Osteoblast (primary cell): ENCODE measurements at regions not wholly inside any gene's neighbourhood (a gene's known extent, or its start where the extent isn't known, plus 50 kb on each side); places are given as distances from the start of the nearest gene placed in this dataset.

ENCODE experiments used
- DNase-seq: peaks from one replicate; pipeline ENCODE4 v3.0.0; 2011; ENCODE audit warnings: low spot score, mixed read lengths; ENCODE audit not compliant: insufficient read length; ENCODE audit errors: missing footprints
- H2AFZ ChIP-seq: 2 replicates; pipeline ENCODE4 v1.6.0; 2011; ENCODE audit warnings: mild to moderate bottlenecking, low read length
- H3K27ac ChIP-seq: 2 replicates; pipeline ENCODE4 v1.5.1; 2011; ENCODE audit warnings: mild to moderate bottlenecking, low read depth, low read length, moderate library complexity
- H3K27me3 ChIP-seq: 2 replicates; pipeline ENCODE4 v1.6.0; 2012; ENCODE audit warnings: mild to moderate bottlenecking, control low read depth, inconsistent platforms, low read length, moderate library complexity; ENCODE audit not compliant: insufficient read depth
- H3K36me3 ChIP-seq: 2 replicates; pipeline ENCODE4 v1.5.1; 2011; ENCODE audit warnings: mild to moderate bottlenecking, low read length, control low read depth, moderate library complexity; ENCODE audit not compliant: insufficient read depth
- H3K4me1 ChIP-seq: 2 replicates; pipeline ENCODE4 v1.5.1; 2011; ENCODE audit warnings: mild to moderate bottlenecking, low read length, control low read depth, moderate library complexity; ENCODE audit not compliant: insufficient read depth
- H3K4me2 ChIP-seq: 2 replicates; pipeline ENCODE4 v1.6.0; 2011; ENCODE audit warnings: mild to moderate bottlenecking, low read length; ENCODE audit not compliant: insufficient read depth
- H3K4me3 ChIP-seq: fragments of 200-600 bp; sonication (generic); 3 replicates; pipeline ENCODE4 v1.5.1; 2012; ENCODE audit warnings: mild to moderate bottlenecking, low read length, inconsistent platforms; ENCODE audit not compliant: insufficient read depth
- H3K79me2 ChIP-seq: 2 replicates; pipeline ENCODE4 v1.6.0; 2012; ENCODE audit warnings: mild to moderate bottlenecking, low read length, control low read depth, inconsistent platforms; ENCODE audit not compliant: insufficient read depth
- H3K9me3 ChIP-seq: 2 replicates; pipeline ENCODE4 v1.5.1; 2011; ENCODE audit warnings: low read depth, low read length, control low read depth
- H4K20me1 ChIP-seq: 2 replicates; pipeline ENCODE4 v1.6.0; 2012; ENCODE audit warnings: mild to moderate bottlenecking, low read length, control low read depth; ENCODE audit not compliant: insufficient read depth
- CTCF ChIP-seq: IDR thresholded peaks from 2 replicates; pipeline ENCODE4 v1.5.1; 2011; ENCODE audit warnings: mild to moderate bottlenecking, low read depth, low read length, moderate library complexity; ENCODE audit errors: extremely low read depth

GRCh38 chr2:34288016-34288415 lies 688.9 kb upstream of the FAM98A start:
- no peaks in the 10 kb centered on the region for H3K4me1 ChIP-seq
- H3K27ac ChIP-seq = no peak overlapping the region
- no peaks in the 10 kb centered on the region for H3K9me3 ChIP-seq
- no peak for DNase-seq
- no peak overlapping the region for H3K4me3 ChIP-seq
- TF ChIP-seq CTCF = no peak
- no peak overlapping the region for H3K4me2 ChIP-seq
- H3K27me3 ChIP-seq = no peaks in the 10 kb centered on the region
- no peaks in the 10 kb centered on the region for H3K36me3 ChIP-seq
- no peaks in the 10 kb centered on the region for H4K20me1 ChIP-seq
- H3K79me2 ChIP-seq = no peaks in the 10 kb centered on the region
- H2AFZ ChIP-seq = no peak overlapping the region

- H3K79me2 ChIP-seq = no peaks in the 10 kb centered on the region
- no peaks in the 10 kb centered on the region for H4K20me1 ChIP-seq
- no peaks in the 10 kb centered on the region for H3K4me1 ChIP-seq
- no peaks in the 10 kb centered on the region for H3K9me3 ChIP-seq
- no peak overlapping the region for H3K4me2 ChIP-seq
- no peak overlapping the region for H2AFZ ChIP-seq
- TF ChIP-seq CTCF = no peak
- H3K36me3 ChIP-seq = no peaks in the 10 kb centered on the region
- no peak for DNase-seq
- H3K27ac ChIP-seq = no peak overlapping the region
- H3K4me3 ChIP-seq = no peak overlapping the region
- H3K27me3 ChIP-seq = no peaks in the 10 kb centered on the region
Observed at GRCh38 chr2:34280606-34281005, 681.5 kb upstream of the FAM98A start.

- TF ChIP-seq CTCF = no peak
Observed at GRCh38 chr2:34266908-34267697, 668.0 kb upstream of the FAM98A start.

GRCh38 chr2:34261701-34262100 lies 662.6 kb upstream of the FAM98A start:
- no peak overlapping the region for H3K27ac ChIP-seq
- no peak overlapping the region for H3K4me3 ChIP-seq
- H3K36me3 ChIP-seq = no peaks in the 10 kb centered on the region
- no peaks in the 10 kb centered on the region for H3K27me3 ChIP-seq
- H3K4me1 ChIP-seq = no peaks in the 10 kb centered on the region
- H2AFZ ChIP-seq = no peak overlapping the region
- H3K9me3 ChIP-seq = peaks cover 2% of the 10 kb centered on the region
- TF ChIP-seq CTCF = no peak
- no peaks in the 10 kb centered on the region for H3K79me2 ChIP-seq
- H3K4me2 ChIP-seq = no peak overlapping the region
- DNase-seq = no peak
- H4K20me1 ChIP-seq = no peaks in the 10 kb centered on the region

More at GRCh38 chr2:34266908-34267697, 668.0 kb upstream of the FAM98A start:
- Histone ChIP-seq H3K4me1 (no peaks in the 10 kb centered on the region), H3K9me3 (no peaks in the 10 kb centered on the region), H3K79me2 (no peaks in the 10 kb centered on the region), H2AFZ (no peak overlapping the region), H3K27me3 (no peaks in the 10 kb centered on the region), H3K4me2 (no peak overlapping the region), H3K36me3 (no peaks in the 10 kb centered on the region), H4K20me1 (no peaks in the 10 kb centered on the region), H3K4me3 (no peak overlapping the region), H3K27ac (no peak overlapping the region)
- DNase-seq = no peak
